NCI-H1092 treated with DMSO at 0.1 percent for 48 hours (cell line): ENCODE measurements at regions not wholly inside any gene's neighbourhood (a gene's known extent, or its start where the extent isn't known, plus 50 kb on each side); places are given as distances from the start of the nearest gene placed in this dataset.
"Not testable (repeated sequence)": the region's sequence is repeated elsewhere in the genome, so short reads cannot be mapped to it uniquely, and the experiment has no call there.

Experiments used
- DNase-seq: peaks from one replicate; lab custom pipeline; 2025; lab: John Stamatoyannopoulos, UW

DNA sequence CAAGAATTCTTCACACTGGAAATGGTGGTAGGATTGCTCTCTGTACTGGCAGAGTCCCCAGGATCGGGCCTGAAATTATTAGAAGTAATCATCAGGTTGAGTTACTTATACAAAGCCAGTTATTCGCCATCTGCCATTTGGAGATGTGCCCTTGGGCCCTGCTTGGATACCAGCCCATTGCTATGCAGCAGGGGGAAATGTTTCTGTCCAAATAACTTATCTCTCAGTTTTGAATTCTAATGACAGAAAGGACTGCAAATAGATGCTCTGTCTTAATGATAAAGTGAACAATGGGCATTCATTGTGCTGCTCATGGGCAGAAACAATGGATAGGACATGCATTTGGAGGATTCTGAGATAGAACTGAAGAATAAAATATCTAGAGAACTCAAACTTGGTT lies 139.1 kb upstream of the PELI2 start:
- DNase-seq: peak; percentile 57

DNA sequence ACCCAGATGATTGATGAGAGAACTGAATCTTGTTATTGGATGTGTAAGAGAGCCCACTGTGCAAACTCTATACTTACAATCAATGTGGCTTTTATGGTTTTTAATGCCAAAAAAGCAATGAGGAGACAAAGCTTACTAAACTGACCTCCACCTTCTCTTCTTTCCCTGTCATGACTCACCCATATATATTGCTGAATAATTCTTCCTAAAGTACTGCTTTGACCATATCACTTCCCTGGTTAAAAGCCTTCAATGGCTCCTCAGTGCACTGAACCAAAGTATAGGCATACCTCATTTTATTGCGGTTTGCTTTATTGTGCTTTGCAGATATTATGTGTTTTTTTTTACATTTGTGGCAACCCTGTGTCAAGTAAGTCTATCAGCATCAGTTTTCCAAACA lies 138.4 kb upstream of the PELI2 start:
- no peak for DNase-seq

DNA sequence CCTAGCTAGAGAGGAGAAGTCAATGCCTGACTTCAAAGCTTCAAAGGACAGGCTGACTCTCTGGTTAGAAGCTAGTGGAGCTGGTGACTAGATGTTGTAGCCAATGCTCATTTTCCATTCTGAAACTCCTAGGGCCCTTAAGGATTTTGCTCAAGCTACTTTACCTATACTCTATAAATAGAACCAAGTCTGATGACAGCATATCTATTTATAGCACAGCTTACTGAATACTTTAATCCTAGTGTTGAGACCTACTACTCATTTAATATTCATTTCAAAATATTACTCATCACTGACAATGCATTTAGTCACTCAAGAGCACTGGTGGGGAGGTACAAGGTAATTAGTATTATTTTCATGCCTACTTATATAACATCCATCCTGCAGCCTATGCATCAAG lies 137.2 kb upstream of the PELI2 start:
- no peak for DNase-seq

DNA sequence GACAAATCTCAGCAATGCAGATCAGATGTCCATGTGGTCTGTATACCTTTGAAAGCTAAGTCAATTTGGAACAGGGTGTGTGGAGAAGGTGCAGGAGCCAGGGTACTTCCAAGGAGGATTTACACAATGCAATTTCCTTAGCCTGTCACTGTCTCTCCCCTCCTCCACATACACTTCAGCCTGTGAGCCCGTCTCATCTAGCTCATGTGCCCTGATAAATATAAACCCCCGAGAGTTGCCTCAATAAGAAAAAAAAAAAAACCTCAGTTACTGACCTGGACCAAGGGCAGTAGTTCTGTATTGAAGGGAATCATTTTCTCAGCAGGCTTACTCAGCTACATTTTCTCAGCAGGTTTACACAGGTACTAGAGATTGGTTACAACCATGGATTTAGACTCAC lies 132.1 kb upstream of the PELI2 start:
- DNase-seq: no peak

DNA sequence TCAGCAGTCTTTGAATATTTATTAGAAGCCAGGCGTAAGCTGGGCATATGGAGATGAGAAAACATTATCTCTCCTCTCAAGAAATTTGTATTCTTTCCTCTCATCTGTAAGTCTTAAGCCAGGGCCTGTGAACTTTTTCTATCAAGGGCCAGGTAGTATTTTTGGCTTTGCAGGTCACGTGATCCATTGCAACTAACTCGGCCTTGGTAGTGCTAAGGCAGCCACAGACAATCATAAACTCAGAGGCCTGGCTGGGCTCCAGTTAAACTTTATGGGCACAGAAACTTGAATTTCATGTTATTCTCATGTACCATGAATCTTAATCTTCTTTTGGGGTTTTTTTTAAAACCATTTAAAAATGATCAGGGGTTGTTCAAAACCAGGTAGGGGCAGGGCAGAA lies 117.4 kb upstream of the PELI2 start:
- no peak for DNase-seq

DNA sequence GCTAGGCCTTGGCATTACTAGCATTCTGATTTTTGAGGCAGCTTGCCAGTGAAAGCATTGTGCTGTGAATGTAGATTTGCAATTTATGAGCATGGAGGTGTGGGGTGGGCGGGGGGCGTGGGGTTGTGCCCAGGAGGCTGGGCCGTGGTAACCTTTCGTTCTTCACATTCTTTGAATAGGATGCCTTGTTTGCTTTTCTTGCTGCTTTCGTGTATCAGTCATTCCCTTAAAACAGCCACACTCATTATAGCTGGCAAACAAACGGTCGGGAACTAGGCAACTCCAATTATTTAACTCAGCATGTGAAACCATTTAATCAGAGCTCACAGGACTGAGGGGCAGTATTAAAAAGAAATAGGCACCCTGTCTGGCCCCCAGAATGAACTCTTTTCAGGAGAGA lies 115.9 kb upstream of the PELI2 start:
- peak; percentile 35 for DNase-seq

DNA sequence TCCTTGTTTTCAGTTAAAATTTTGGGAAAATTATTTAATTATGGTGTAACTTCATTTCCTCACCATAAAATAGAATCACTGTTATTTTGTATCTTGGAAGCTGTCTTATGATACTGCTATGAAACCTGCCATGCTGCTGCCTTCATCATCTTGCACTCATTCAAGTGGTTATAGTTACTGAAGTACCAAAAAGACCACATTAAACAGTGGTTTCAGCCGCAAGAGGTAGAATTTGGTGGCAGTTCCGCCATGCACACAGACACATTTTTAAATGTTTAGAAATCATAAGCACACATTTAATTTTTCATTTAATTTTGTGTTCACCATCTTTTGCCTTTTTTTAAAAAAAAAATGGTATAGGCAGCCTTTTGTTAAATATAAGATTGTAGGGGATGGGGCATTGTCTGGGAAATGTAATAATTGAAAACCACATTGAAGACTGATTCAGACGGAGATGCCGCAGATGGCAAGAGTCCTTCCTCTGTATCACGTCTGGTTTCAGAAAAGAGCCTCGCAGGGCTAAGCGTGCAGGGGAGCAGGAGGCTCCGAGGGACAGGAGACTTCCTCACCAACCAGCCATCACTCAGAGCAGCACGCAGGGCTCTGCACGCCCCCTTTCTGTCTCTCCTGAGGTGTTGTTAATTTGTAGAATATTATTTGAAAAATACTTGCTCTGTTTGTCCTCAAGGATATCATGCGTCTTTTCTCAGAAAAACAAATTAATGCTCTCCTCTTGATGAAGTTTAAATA lies 115.2 kb upstream of the PELI2 start:
- no peak for DNase-seq

DNA sequence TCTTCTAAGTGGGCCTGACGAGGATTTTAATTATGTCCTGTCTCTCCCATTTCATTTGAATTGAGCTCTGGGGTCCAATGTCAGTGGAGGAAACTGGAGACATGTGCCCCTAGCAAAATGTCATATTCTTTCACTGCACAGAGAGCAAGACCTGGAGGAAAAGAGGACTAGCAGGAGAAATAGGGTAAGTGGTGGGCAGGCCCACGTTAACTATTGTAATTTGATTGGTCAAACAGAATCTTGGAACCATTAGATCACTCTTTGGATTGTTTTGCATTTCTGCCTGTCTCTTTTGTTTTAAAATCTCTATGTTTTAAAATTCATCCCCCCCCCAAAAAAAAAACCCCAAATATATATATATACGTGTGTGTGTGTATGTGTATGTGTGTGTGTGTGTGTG lies 113.9 kb upstream of the PELI2 start:
- no peak for DNase-seq

DNA sequence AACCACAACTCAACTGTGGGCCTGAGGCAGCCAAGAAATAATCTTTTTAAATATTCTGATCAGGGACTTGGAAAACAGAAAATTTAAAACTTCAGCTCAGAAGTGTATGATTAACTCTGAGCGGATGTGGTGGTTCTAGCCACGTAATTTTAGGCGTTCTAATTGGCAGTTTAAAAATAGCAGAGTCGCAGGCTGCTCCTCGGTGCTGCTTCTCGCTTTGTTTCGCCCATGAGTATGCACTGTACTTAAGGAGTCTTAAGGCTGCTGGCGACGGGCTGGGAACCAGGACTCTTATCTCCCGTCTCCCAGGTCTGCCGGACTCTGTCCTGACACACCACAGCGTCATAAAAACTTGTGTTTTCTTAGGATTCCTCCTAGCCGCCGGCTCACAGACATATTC lies 113.4 kb upstream of the PELI2 start:
- no peak for DNase-seq

DNA sequence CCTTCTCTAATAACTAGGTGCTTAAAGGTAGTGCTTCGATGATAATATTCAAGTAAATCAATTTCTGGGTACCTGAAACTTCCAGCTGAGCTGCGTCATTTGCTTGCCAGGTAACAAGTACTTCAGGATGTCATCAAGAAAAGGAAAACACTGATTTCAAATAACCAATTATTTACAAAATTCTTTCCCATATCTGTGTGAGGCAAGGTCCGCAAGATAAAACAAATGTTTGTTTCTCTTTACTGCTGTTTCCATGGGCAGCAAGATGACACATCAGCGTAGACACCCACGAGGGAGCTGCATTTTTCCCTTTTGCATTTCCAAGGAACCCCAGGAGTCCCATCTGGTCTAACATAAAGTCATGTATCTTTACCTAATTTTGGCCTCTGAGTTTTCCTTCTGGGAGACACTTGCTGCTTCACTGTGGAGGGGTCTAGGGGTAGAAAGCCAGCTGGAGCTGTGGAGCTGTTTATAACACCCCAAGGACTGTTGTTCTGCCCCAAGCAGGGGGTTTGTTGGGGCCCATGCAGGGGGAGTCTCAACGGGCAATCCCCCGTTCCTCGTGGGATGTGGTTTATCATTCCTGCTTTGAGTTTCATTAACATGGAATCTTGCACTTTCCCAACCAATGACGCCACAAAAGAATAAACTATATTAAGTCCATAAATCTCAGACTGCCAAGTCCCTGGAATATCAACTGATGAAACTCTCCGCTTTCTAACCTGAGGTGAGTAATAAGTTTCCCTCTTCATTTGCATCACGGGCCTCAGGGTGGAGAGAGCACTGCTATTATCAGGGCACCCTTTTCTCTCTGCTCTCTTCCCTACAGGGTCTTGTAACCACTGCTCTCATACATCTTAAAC lies 112.8 kb upstream of the PELI2 start:
- no peak for DNase-seq

DNA sequence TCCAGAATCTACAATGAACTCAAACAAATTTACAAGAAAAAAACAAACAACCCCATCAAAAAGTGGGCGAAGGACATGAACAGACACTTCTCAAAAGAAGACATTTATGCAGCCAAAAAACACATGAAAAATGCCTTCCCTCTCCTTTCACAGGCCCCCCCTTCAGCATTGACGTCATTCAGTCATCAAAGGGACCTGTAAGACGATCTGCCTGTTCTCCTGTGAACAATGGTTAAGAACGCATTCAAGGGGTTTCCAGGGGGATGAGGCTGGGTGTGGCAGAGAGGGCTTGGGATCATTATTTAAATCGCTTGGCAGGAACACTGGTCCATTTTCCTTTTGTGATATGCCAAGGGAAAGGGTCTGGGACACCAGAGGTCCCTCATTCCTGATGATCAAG lies 110.7 kb upstream of the PELI2 start:
- not testable (repeated sequence) for DNase-seq

DNA sequence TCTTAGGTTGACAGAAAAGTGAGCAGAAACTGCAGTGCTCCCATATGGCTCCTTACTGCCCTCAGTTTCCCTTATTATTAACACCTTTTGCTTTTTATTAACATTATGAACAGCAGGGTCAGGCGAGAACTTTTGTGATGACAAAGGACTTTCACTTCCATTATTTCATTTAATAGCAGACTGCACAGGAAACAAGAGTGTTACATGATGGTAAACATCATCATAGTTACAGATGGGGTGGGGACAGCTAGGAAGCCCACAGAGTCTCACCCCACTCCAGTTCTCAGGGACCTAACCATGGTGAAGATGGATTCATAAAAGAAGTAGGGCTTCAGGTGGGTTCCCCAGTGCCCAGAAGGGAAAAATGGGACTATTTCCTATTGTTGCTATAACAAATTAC lies 110.1 kb upstream of the PELI2 start:
- no peak for DNase-seq

DNA sequence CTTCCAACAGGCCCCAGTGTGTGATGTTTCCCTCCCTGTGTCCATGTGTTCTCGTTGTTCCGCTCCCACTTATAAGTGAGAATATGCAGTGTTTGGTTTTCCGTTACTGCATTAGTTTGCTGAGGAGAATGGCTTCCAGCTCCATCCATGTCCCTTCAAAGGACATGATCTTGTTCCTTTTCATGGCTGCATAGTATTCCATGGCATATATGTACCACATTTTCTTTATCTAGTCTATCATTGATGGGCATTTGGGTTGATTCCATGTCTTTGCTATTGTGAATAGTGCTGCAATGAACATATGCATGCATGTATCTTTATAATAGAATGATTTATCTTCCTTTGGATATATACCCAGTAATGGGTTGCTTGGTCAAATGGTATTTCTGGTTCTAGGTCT lies 109.5 kb upstream of the PELI2 start:
- not testable (repeated sequence) for DNase-seq

DNA sequence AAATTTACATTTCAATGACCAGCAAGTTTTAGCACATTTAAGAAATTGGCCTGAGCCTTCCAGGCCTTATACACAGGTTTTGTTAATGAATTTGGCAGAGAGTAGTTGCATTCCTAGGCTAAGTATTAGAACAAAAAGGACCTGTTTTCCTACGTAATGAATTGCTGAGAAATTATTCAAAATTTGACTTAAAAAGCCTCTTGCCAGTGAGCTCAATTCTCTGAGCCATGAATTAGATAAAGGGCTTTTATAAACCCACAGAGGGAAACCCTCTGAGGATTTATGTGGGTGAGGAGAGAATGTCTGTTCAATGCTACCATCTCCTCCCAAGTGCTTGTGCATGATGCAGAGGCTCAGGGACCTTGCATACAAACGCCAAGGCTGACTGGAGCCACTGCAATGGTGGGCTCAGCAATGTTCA lies 94.5 kb upstream of the PELI2 start:
- no peak for DNase-seq

DNA sequence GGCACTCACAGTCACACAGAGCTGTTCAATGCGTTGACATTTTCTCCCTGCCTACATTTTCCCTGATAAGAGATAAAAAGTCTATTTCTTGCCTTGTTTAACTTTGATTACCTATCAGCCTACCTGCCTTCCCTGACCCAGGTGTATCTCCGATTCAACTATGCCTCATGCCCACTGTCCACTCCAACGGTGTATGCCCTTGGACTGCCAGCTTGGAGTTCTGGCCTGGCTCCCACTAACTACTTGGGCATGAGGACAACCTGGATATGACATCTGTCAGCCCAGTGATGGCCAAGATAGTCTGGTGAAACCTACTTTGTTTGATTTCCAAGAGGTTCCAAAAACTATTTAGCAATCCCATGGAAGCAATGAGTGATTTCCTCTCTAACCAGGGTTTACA lies 93.0 kb upstream of the PELI2 start:
- no peak for DNase-seq

DNA sequence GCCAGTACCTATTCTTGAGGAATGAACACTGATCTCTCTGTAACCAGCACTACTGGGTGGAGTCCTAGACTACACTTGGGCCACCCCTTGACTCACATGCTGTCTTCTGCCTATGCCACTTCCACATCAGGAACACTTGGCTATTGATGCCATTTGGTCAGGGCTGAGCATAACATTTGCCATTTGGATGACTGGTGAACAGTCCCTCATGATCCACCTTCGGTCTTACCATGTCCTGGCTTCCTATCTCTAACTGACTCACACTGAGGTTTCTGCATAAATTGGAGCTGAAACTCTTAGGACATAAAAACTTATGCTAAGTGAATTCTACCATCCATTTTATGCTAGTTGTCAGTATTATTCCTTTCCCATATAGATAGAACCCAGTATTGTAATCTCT lies 91.7 kb upstream of the PELI2 start:
- DNase-seq: no peak

DNA sequence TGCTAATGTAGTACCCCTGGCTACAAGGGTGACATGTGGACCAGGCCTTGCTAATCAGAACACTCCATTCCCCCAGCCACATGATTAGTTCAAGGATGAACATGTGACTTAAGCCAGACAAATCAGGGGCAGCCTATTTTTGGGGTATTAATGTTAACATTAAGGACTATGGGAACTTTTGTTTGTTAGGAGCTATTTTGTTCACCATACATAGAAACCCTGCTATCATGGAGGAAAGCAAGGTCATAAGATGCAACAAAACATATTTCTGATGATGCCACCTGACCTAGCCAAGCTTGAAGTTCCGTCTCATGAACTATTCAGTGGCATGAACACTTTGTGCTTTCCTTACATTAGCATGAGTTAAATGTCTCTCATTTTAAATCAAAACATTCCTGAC lies 90.8 kb upstream of the PELI2 start:
- DNase-seq: no peak

DNA sequence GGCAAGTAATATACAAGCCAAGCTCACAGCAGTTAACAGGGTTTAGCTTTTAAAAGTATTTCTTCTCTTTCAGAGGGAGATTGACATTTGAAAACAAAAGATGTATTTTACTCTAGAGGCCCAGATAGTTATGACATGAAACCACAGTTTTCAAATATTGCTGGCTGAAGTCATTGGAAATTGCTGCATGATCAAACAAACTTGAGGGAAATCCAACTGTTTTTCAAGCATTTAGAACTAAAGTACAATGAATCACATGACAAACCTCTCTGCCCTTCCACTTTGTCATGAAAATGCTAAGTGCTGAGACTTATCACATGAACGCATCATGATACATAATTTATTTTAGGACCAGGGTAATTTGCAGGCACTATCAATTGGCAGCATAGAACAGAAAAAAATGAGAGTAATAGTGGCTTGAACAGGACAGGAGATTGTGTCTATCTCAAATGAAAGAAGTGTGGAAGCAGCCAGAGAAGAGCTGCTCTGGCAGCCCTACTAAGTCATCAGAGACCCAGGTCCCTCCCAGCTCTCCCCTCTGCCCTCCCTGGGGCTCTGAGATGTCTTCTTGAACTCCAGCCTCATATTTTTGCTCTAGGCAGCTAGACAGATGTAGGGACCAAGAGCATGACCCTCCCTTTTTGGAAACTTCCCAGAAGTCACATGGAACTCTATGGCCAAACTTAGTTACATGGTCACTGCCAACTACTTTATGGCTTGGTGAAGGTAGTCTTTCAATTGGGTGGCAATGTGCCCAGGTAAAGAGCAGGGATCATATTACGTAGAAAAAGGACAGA lies 90.1 kb upstream of the PELI2 start:
- peak; percentile 39 for DNase-seq

DNA sequence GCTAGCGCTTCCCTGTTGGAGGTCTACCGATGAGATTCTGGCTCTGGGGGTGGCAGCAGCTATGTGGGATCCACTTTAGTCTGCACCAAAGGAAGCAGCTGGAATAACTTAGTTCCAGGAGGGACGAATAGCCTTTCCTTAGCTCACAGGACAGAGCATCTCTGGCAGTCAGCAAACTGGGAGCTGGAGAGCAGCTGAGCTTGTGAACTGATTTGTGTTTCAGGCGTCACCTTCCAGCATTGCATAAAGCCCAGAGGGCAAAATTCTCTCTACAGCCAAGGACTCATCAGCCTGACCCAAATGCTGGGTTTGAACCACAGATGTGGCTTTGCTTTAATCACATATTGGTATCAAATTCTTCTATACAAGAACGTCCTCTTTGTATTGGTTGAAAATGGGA lies 81.9 kb upstream of the PELI2 start:
- DNase-seq: no peak

DNA sequence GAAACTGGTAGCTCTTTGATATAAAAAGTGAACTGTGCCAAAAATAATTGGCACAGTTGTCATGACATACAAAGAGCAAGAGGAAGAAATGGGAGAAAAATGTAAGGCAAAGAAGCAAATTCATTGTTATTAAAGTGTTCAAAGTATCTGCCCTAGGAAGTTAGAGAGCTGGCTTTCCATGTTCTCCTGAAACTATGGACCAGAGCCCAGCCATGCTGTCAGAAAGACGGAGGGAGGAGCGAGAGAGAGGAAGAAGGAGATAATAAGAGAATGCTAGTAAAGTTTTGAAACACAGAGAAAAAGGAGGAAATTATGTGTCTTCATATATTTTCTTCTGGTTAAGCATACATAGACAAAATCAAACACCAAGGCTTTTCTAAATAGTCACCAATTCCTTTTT lies 78.1 kb upstream of the PELI2 start:
- DNase-seq: no peak

DNA sequence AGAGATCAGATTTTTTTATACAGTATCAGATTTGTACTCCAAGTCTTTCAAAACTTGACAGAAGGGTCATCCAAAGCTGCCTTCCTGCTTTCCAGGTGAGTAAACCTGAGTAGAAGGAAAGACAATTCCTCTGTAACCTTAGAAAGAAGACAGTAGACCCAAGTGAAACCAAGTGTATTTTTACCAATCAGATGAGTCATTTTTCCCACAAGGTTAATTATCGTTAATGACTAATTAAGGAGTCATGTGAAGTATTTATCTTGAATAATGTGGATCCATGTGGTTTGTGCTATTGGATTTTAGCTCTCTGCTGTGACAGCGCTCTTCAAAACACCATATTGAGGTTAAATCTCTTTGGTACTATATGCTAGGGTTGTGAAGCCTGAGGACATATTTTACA lies 74.0 kb upstream of the PELI2 start:
- no peak for DNase-seq

DNA sequence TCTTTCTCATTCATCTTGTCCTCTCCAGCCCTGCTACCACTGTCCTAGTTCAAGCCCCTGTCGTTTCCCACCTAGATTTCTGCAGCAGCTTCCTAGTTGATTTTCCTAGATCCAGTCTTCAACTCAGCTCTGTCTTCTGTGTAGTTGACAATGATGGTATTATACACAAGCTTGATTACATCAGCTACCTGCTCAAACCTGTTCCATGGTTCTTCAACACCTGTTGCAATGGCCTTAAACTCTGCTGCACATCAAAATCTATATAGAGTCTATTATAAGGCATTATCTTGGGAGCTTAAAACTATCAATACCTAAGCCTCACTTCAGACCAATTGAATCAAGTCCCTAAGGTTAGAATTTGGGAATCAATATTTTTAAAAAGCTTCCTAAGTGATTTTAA lies 71.7 kb upstream of the PELI2 start:
- DNase-seq: no peak

DNA sequence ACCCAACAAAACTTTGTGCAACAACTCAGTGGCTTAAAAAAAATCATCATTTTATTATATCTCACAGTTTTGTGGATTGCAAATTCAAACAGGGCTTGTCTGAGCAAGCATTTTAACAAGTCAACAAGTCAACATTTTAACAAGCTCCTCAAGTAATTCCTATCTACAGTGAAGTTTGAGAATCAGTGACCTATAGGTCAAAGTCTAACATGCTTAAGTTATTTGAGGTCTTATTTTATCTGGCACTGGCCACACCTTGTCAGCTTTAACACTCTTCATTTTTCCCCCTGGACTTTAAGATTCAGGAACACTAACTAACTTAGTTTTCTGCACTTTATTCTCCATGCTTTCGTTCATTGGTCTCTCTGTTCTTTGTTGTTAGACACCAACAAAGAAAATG lies 71.2 kb upstream of the PELI2 start:
- DNase-seq: no peak
